ENCODE measurements at regions not wholly inside any gene's neighbourhood (a gene's known extent, or its start where the extent isn't known, plus 50 kb on each side); places are given as distances from the start of the nearest gene placed in this dataset.

GRCh38 chr11:33411751-33412150, 154.6 kb downstream of the HIPK3 start:
- TF ChIP-seq, protein P1, sequence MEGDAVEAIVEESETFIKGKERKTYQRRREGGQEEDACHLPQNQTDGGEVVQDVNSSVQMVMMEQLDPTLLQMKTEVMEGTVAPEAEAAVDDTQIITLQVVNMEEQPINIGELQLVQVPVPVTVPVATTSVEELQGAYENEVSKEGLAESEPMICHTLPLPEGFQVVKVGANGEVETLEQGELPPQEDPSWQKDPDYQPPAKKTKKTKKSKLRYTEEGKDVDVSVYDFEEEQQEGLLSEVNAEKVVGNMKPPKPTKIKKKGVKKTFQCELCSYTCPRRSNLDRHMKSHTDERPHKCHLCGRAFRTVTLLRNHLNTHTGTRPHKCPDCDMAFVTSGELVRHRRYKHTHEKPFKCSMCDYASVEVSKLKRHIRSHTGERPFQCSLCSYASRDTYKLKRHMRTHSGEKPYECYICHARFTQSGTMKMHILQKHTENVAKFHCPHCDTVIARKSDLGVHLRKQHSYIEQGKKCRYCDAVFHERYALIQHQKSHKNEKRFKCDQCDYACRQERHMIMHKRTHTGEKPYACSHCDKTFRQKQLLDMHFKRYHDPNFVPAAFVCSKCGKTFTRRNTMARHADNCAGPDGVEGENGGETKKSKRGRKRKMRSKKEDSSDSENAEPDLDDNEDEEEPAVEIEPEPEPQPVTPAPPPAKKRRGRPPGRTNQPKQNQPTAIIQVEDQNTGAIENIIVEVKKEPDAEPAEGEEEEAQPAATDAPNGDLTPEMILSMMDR (conservative IDR thresholded peaks at IDR 0.05): no peak
- H3K14ac ChIP-seq (ENCODE audit: insufficient read depth, low read length): no peak overlapping the region
- H3K9me3 ChIP-seq (ENCODE audit: control insufficient read depth, low read depth, low read length): no peaks in the 10 kb centered on the region
- H3K27ac ChIP-seq (ENCODE audit: insufficient read length, low read depth, low read length): no peak overlapping the region
- H2AK5ac ChIP-seq (ENCODE audit: insufficient read length, low read length): no peak overlapping the region
- H3K18ac ChIP-seq (ENCODE audit: insufficient read length, low read depth, low read length): no peak overlapping the region
- WGBS (ENCODE audit: extremely low coverage, insufficient read length, low lambda C conversion rate): no CpG with 5 or more reads among the region's 4 CpGs
- no peak overlapping the region for H2AFZ ChIP-seq (ENCODE audit: low read length)
- no peak overlapping the region for H3T11ph ChIP-seq (ENCODE audit: low read length)
- H3K56ac ChIP-seq (ENCODE audit: insufficient read length, low read depth, low read length): no peak overlapping the region
- no peak overlapping the region for H4K91ac ChIP-seq (ENCODE audit: insufficient read length, low read depth, low read length)
- H2BK120ac ChIP-seq (ENCODE audit: low read depth, low read length, poor library complexity, severe bottlenecking): no peak overlapping the region
- H3K4me3 Mint-ChIP-seq: no peak overlapping the region
- H3K4me2 ChIP-seq (ENCODE audit: insufficient read depth, insufficient read length, low read length): no peak overlapping the region
- H4K8ac ChIP-seq (replicated peaks; ENCODE audit: insufficient read length, low read depth, low read length): no peak overlapping the region
- no peak overlapping the region for H2BK5ac ChIP-seq (ENCODE audit: insufficient read length, low read length)
- H4K20me1 ChIP-seq (ENCODE audit: control insufficient read depth, insufficient read depth, insufficient read length): no peaks in the 10 kb centered on the region
- no peak overlapping the region for H2BK20ac ChIP-seq (ENCODE audit: low read depth, low read length, poor library complexity, severe bottlenecking)
- H3K4ac ChIP-seq (ENCODE audit: low read depth, low read length): no peak overlapping the region
- H3K79me1 ChIP-seq (ENCODE audit: insufficient read depth, low read depth, low read length, poor library complexity, severe bottlenecking): no peaks in the 10 kb centered on the region
- no peaks in the 10 kb centered on the region for H3K79me2 ChIP-seq (ENCODE audit: insufficient read depth, low read length)
- no peak overlapping the region for H2BK12ac ChIP-seq (ENCODE audit: insufficient read length, low read depth, low read length)
- H3K27me3 Mint-ChIP-seq (ENCODE audit: low read depth): no peaks in the 10 kb centered on the region; the same call in 1 of the 2 replicates
- no peak overlapping the region for H2BK15ac ChIP-seq (ENCODE audit: low read depth, low read length)
- no peaks in the 10 kb centered on the region for H3K23me2 ChIP-seq (ENCODE audit: insufficient read length, low read depth, low read length, poor library complexity, severe bottlenecking)
- peaks cover 6% of the 10 kb centered on the region; the same call in 1 of the 2 replicates for H3K4me1 ChIP-seq (ENCODE audit: insufficient read depth, low read length)
- no peak overlapping the region for H3K23ac ChIP-seq (ENCODE audit: insufficient read length, low read depth, low read length)
- H3K9me3 Mint-ChIP-seq: no peaks in the 10 kb centered on the region; a peak in 1 of 5 replicates
- DNase-seq: no peak
- H3K27ac Mint-ChIP-seq: no peak overlapping the region
- no peak overlapping the region for H3K9ac ChIP-seq (ENCODE audit: extremely low read depth, insufficient read length, low read length)
- H4K5ac ChIP-seq (ENCODE audit: insufficient read length, low read depth, low read length): no peak overlapping the region
- peaks cover 29 to 30% of the 10 kb centered on the region in 2 experiments for H3K4me1 Mint-ChIP-seq
- H3K27me3 ChIP-seq (ENCODE audit: insufficient read depth, low read length): no peaks in the 10 kb centered on the region
- no peaks in the 10 kb centered on the region for H3K36me3 Mint-ChIP-seq (ENCODE audit: insufficient read depth in 1 of 3, low read depth in 3 of 3)
